ENCODE measurements at regions not wholly inside any gene's neighbourhood (a gene's known extent, or its start where the extent isn't known, plus 50 kb on each side); places are given as distances from the start of the nearest gene placed in this dataset.

GRCh38 chr16:87190288-87191230 is 126.6 kb downstream of the C16orf95 start:
- TF ChIP-seq CTCF (IDR thresholded peaks at IDR 0.05) (no peak), POLR2A (IDR thresholded peaks at IDR 0.05) (no peak)
